BJ (cell line): ENCODE measurements at regions not wholly inside any gene's neighbourhood (a gene's known extent, or its start where the extent isn't known, plus 50 kb on each side); places are given as distances from the start of the nearest gene placed in this dataset.

ENCODE experiments used
- CTCF ChIA-PET: fragments of 350-600 bp; formaldehyde crosslinking; extraction: SDS; loops from one replicate; lab custom pipeline; 2021; ENCODE audit warnings: antibody characterized with exemption, inconsistent platforms; lab: Yijun Ruan, JAX
- POLR2A ChIA-PET: fragments of 300-600 bp; sonication (Branson Sonifier 250); formaldehyde crosslinking; extraction: SDS; loops from one replicate; lab custom pipeline; 2021; ENCODE audit warnings: antibody characterized with exemption; lab: Charles Lee
- DNase-seq: peaks from one replicate; pipeline ENCODE4 v3.0.0-alpha.2; 2011; ENCODE audit warnings: low read depth
- H3K27me3 ChIP-seq: 2 replicates; pipeline ENCODE4 v1.6.0; 2011; ENCODE audit warnings: low read length; ENCODE audit not compliant: control insufficient read depth, insufficient read depth
- H3K36me3 ChIP-seq: 2 replicates; pipeline ENCODE4 v1.5.1; 2011; ENCODE audit warnings: low read length; ENCODE audit not compliant: control insufficient read depth, insufficient read depth
- H3K4me3 ChIP-seq: 2 replicates; pipeline ENCODE4 v1.5.1; 2011; ENCODE audit warnings: low read depth, mild to moderate bottlenecking, control low read depth, low read length
- CTCF ChIP-seq: IDR thresholded peaks from 2 replicates; pipeline ENCODE4 v1.5.1; 2011; ENCODE audit warnings: low read depth, mild to moderate bottlenecking, control low read depth, inconsistent platforms, low read length, moderate library complexity; ENCODE audit not compliant: insufficient read depth

DNA sequence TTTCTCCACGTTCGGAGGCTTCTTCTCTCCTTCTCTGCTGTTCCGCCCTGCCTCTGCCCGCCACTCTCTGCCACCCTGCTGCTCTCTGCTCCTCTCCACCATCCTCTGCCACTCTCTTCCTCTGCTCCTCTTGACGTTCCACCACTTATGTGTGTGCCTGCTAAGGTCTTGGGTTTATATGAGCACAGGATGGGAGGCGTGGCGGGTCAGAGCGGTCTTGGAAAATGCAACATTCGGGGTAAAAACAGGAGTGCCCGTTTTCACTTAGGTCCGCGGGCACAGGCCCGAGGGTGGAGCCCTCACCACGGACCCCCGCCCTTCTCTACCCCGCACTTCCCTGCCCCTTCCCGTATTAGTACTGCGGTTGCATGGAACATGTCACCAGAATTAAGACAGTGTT is 114.4 kb upstream of the FBXL7 start:
- ChIA-PET CTCF (no interaction called here), POLR2A (no interaction called here)
- H3K4me3 ChIP-seq, result no peak overlapping the region
- no peaks in the 10 kb centered on the region for H3K27me3 ChIP-seq
- no peak for DNase-seq
- no peaks in the 10 kb centered on the region for H3K36me3 ChIP-seq
- TF ChIP-seq CTCF, result no peak

DNA sequence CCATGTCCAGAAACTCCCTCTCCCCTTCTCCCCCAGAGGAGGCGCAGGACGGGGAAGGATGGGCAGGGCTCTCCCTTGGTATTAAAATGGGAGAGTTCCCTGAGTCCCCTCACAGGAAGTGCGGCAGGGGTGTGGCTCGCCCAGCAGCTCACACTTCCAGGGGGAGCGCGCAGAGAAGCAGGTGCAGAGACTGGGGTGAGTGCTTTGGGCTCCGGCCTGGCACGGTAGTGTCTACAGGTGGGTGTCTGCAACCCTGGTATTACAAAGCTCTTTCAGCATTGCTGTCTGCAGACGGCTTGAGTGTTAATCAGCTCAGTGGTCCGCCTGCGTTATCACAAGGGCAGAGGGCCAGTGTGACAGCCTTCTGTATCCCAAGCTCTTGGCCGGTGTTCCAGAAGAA is 114.9 kb upstream of the FBXL7 start:
- no peaks in the 10 kb centered on the region for H3K36me3 ChIP-seq
- CTCF ChIA-PET, result no interaction called here
- POLR2A ChIA-PET, result no interaction called here

DNA sequence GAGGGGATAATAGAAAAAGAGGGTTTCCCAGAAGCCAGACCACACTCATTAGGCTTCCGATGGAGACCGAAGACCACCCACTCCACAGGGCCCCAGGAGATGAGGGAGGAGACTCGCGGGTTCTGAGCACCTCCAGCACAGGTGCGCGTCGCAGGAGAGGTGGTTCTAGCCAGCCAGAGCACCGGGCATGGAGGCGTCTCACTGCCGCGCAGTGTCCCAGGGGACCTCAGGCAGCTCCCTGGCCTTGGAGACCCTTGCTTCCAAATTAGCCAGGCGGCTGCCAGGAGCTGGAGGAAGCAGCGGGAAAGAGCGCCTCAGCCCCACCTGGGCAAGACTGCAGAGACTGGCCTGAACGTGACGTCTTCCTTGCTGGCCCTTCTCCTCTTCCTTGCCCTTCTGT is 115.4 kb upstream of the FBXL7 start:
- Histone ChIP-seq H3K27me3 (no peaks in the 10 kb centered on the region), H3K4me3 (no peak overlapping the region), H3K36me3 (no peaks in the 10 kb centered on the region)
- POLR2A ChIA-PET, result no interaction called here
- TF ChIP-seq CTCF, result no peak
- DNase-seq, result no peak
- CTCF ChIA-PET, result interaction anchor here (1.1 to 1.2 kb wide), 2 partner anchors 41 to 608 kb away, joined by 3 read pairs; no protein-coding TSS in a partner anchor

More for the DNA sequence above, 114.9 kb upstream of the FBXL7 start:
- H3K4me3 ChIP-seq, result no peak overlapping the region
- no peaks in the 10 kb centered on the region for H3K27me3 ChIP-seq
- DNase-seq, result no peak
- TF ChIP-seq CTCF, result no peak

GRCh38 chr5:15384176-15384575 is 115.8 kb upstream of the FBXL7 start:
- CTCF ChIA-PET, result interaction anchor here (1.1 to 1.6 kb wide), 4 partner anchors 41 to 611 kb away, joined by 3 to 6 read pairs (median 4); no protein-coding TSS in a partner anchor
- no peak for DNase-seq
- no peak for TF ChIP-seq CTCF
- Histone ChIP-seq H3K4me3 (no peak overlapping the region), H3K36me3 (no peaks in the 10 kb centered on the region), H3K27me3 (no peaks in the 10 kb centered on the region)
- POLR2A ChIA-PET, result interaction anchor here (0.6 kb wide), 1 partner anchor 11 kb away, joined by 13 read pairs; no protein-coding TSS in a partner anchor

DNA sequence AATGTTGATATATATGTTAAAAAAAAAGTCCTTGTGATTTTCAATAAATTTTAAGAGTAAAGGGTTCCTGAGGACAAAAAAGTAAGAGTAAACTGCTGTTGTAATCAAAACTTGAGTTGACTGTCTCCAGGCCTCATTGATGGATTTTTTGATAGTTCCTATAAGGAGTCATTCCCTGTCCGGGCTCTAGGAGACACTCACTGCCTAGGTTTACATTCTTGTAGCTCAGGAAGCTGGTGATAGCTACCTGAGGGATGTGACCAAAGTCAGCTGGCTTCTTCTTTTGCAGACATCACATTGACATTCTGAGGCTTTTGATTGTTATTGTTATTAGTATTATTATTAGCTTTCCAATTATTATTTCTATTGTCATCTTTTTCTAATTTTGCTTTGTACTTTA is 116.5 kb upstream of the FBXL7 start:
- H3K36me3 ChIP-seq, result no peaks in the 10 kb centered on the region
- peak; percentile 50 for TF ChIP-seq CTCF
- DNase-seq, result no peak
- H3K4me3 ChIP-seq, result no peak overlapping the region
- no peaks in the 10 kb centered on the region for H3K27me3 ChIP-seq
- ChIA-PET CTCF (interaction anchor here (0.8 to 1.6 kb wide), 5 partner anchors 42 to 612 kb away, joined by 3 to 6 read pairs (median 3); no protein-coding TSS in a partner anchor), POLR2A (interaction anchor here (0.6 kb wide), 1 partner anchor 11 kb away, joined by 13 read pairs; no protein-coding TSS in a partner anchor)
